ENCODE measurements at regions not wholly inside any gene's neighbourhood (a gene's known extent, or its start where the extent isn't known, plus 50 kb on each side); places are given as distances from the start of the nearest gene placed in this dataset.

DNA sequence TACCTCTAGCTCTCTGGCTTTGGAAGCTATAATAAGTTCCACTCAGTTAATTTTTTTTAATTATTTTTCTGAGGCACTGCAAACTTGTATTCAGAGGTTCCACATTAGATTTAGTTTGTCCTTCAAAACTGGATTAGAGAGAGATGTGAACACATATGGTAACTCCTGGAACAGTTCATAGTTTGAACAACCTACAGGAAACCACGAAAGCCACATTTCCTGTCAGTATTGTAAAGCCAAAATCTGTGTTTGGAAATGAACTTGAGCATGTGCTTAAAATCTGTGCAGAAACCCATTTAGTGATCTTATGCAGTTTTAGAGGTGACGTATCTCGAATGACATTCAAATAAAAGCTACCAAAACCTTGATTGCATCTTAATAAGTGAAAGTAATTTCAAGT lies 1952.0 kb downstream of the OLFM4 start:
- Histone ChIP-seq H3K4me3 (no peak overlapping the region), H3K9me3 (replicated peaks in 1 of 3) (no peaks in the 10 kb centered on the region), H3K27me3 (no peaks in the 10 kb centered on the region), H3K27ac (no peak overlapping the region), H3K36me3 (replicated peaks in 1 of 2) (no peaks in the 10 kb centered on the region), H3K4me1 (replicated peaks in 1 of 2) (no peaks in the 10 kb centered on the region)
- DNase-seq: no peak
- TF ChIP-seq, protein P1, sequence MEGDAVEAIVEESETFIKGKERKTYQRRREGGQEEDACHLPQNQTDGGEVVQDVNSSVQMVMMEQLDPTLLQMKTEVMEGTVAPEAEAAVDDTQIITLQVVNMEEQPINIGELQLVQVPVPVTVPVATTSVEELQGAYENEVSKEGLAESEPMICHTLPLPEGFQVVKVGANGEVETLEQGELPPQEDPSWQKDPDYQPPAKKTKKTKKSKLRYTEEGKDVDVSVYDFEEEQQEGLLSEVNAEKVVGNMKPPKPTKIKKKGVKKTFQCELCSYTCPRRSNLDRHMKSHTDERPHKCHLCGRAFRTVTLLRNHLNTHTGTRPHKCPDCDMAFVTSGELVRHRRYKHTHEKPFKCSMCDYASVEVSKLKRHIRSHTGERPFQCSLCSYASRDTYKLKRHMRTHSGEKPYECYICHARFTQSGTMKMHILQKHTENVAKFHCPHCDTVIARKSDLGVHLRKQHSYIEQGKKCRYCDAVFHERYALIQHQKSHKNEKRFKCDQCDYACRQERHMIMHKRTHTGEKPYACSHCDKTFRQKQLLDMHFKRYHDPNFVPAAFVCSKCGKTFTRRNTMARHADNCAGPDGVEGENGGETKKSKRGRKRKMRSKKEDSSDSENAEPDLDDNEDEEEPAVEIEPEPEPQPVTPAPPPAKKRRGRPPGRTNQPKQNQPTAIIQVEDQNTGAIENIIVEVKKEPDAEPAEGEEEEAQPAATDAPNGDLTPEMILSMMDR (IDR thresholded peaks at IDR 0.05): no peak
- no peak for TF ChIP-seq POLR2A (IDR thresholded peaks at IDR 0.05)
- intact Hi-C loops (cut with DNase I): no loop called here
- 63 to 71% (median 69%) methylated on average over 3 of the region's 3 CpGs for WGBS, 4 donors

DNA sequence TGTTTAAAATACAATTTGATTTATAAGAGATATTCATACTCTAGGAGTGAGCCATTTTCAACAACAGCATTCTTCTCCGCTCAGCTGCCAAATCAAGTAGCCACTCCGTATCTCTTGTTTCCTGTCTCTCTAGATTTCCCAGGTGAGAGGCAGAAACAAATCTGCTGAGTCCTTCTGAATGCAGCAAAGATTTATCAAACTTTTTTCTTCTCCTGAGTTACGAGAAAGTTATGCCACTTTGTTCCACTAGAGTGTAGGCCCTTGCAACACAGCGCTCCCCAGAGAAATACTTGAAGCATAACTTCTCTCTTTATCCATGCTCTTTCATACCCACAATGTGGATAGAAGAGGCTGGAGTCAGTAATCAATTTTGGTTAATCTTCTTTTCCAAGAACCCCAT lies 1960.8 kb downstream of the OLFM4 start:
- no peaks in the 10 kb centered on the region for H3K4me1 ChIP-seq (replicated peaks in 1 of 2)
- H3K36me3 ChIP-seq (replicated peaks in 1 of 2): no peaks in the 10 kb centered on the region
- no peak for DNase-seq
- H3K4me3 ChIP-seq: no peak overlapping the region
- TF ChIP-seq, protein P1 (IDR thresholded peaks at IDR 0.05): no peak
- no peak for TF ChIP-seq POLR2A (IDR thresholded peaks at IDR 0.05)
- H3K27ac ChIP-seq: no peak overlapping the region
- intact Hi-C loops (cut with DNase I): no loop called here
- WGBS, 4 donors: 76 to 85% (median 83%) methylated on average over 4 of the region's 4 CpGs
- no peaks in the 10 kb centered on the region for H3K9me3 ChIP-seq (replicated peaks in 1 of 3)
- H3K27me3 ChIP-seq: no peaks in the 10 kb centered on the region

DNA sequence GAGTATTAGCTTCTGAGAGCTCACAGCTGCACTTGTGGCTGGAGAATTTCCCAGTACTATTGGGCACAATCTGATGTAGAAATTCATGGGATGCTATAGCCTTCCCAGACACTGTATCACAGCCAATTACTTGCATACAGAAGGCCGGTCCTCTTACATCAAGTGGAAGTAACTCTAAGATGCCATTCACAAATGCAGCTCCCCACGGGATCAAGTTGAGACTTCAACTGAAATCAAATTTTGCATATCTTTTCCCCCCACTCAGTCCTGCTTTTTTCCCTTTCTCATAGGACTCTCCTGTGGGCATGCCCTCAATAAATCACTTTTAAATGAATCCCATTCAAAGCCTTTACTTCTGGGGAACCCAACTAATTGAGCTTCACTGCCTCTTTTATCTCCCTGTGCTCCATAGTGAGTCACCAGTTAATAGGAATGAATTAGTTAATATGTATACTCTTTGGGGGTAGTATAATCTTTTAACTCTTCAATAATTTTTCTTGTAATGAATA lies 1970.8 kb downstream of the OLFM4 start:
- intact Hi-C loops (cut with DNase I): no loop called here
- no peak overlapping the region for H3K4me3 ChIP-seq
- 62 to 81% (median 73%) methylated on average over 2 of the region's 2 CpGs for WGBS, 4 donors
- no peak overlapping the region for H3K27ac ChIP-seq
- H3K36me3 ChIP-seq (replicated peaks in 1 of 2): no peaks in the 10 kb centered on the region
- H3K27me3 ChIP-seq: no peaks in the 10 kb centered on the region
- no peak for DNase-seq
- no peaks in the 10 kb centered on the region for H3K4me1 ChIP-seq (replicated peaks in 1 of 2)
- no peak for TF ChIP-seq POLR2A (IDR thresholded peaks at IDR 0.05)
- TF ChIP-seq, protein P1 (IDR thresholded peaks at IDR 0.05): no peak
- H3K9me3 ChIP-seq (replicated peaks in 1 of 3): no peaks in the 10 kb centered on the region

DNA sequence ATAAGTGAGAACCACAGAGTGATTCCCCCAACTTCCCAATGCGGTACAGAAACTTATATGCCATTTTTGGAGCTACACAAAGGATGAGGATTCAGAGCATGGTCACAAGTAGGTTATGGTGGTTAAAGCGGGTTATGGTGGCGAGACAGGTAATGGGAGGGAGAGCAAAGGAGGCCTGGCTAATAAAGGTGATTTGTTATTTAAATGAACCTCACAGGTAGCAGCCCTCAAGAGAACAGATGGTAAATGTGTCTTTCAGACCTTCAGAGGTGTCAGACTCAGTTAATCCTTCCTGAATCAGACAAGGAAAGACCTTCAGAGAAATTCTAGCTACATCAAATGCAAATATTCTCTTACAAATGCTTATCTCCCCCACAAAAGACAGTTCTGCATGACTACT lies 1971.4 kb downstream of the OLFM4 start:
- H3K9me3 ChIP-seq (replicated peaks in 1 of 3): no peaks in the 10 kb centered on the region
- 76 to 83% (median 78%) methylated on average over 3 of the region's 3 CpGs for WGBS, 4 donors
- no peak overlapping the region for H3K4me3 ChIP-seq
- no peak for DNase-seq
- H3K27ac ChIP-seq: no peak overlapping the region
- no peak for TF ChIP-seq POLR2A (IDR thresholded peaks at IDR 0.05)
- TF ChIP-seq, protein P1 (IDR thresholded peaks at IDR 0.05): no peak
- no peaks in the 10 kb centered on the region for H3K4me1 ChIP-seq (replicated peaks in 1 of 2)
- H3K36me3 ChIP-seq (replicated peaks in 1 of 2): no peaks in the 10 kb centered on the region
- intact Hi-C loops (cut with DNase I): no loop called here
- H3K27me3 ChIP-seq: no peaks in the 10 kb centered on the region
